BJ (cell line): ENCODE measurements at regions not wholly inside any gene's neighbourhood (a gene's known extent, or its start where the extent isn't known, plus 50 kb on each side); places are given as distances from the start of the nearest gene placed in this dataset.

Experiments used
- CTCF ChIA-PET: fragments of 350-600 bp; formaldehyde crosslinking; extraction: SDS; loops from one replicate; lab custom pipeline; 2021; ENCODE audit warnings: antibody characterized with exemption, inconsistent platforms; lab: Yijun Ruan, JAX
- POLR2A ChIA-PET: fragments of 300-600 bp; sonication (Branson Sonifier 250); formaldehyde crosslinking; extraction: SDS; loops from one replicate; lab custom pipeline; 2021; ENCODE audit warnings: antibody characterized with exemption; lab: Charles Lee
- DNase-seq: peaks from one replicate; pipeline ENCODE4 v3.0.0-alpha.2; 2011; ENCODE audit warnings: low read depth
- H3K27me3 ChIP-seq: 2 replicates; pipeline ENCODE4 v1.6.0; 2011; ENCODE audit warnings: low read length; ENCODE audit not compliant: control insufficient read depth, insufficient read depth
- H3K36me3 ChIP-seq: 2 replicates; pipeline ENCODE4 v1.5.1; 2011; ENCODE audit warnings: low read length; ENCODE audit not compliant: control insufficient read depth, insufficient read depth
- H3K4me3 ChIP-seq: 2 replicates; pipeline ENCODE4 v1.5.1; 2011; ENCODE audit warnings: low read depth, mild to moderate bottlenecking, control low read depth, low read length
- TF ChIP-seq, protein P1 (sequence below): IDR thresholded peaks from 2 replicates; pipeline ENCODE4 v1.5.1; 2011; ENCODE audit warnings: low read depth, mild to moderate bottlenecking, control low read depth, inconsistent platforms, low read length, moderate library complexity; ENCODE audit not compliant: insufficient read depth

DNA sequence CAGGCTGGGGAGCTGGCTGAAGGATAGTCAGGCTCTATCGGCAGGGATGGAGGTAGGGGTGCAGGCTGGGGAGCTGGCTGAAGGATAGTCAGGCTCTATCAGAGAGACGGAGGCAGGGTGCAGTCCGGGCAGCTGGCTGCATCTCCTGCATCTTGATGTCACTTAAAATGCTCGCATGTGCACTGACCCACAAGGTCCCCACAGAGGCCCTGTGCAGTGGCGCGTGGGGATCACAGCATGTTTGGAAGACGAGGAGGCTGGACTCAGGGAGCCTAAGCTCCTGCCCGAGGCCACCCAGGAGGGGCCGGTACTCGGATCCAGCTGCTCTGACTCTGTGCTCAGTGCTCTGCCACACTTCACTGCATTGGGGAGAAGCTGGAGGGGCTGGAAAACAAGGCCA is 189.0 kb upstream of the HDAC4 start:
- TF ChIP-seq, protein P1, sequence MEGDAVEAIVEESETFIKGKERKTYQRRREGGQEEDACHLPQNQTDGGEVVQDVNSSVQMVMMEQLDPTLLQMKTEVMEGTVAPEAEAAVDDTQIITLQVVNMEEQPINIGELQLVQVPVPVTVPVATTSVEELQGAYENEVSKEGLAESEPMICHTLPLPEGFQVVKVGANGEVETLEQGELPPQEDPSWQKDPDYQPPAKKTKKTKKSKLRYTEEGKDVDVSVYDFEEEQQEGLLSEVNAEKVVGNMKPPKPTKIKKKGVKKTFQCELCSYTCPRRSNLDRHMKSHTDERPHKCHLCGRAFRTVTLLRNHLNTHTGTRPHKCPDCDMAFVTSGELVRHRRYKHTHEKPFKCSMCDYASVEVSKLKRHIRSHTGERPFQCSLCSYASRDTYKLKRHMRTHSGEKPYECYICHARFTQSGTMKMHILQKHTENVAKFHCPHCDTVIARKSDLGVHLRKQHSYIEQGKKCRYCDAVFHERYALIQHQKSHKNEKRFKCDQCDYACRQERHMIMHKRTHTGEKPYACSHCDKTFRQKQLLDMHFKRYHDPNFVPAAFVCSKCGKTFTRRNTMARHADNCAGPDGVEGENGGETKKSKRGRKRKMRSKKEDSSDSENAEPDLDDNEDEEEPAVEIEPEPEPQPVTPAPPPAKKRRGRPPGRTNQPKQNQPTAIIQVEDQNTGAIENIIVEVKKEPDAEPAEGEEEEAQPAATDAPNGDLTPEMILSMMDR: no peak
- ChIA-PET CTCF (interaction anchor here (1.3 kb wide), 1 partner anchor 23 kb away, joined by 3 read pairs; no protein-coding TSS in a partner anchor), POLR2A (no interaction called here)
- DNase-seq: no peak
- Histone ChIP-seq H3K27me3 (no peaks in the 10 kb centered on the region), H3K36me3 (no peaks in the 10 kb centered on the region), H3K4me3 (no peak overlapping the region)

DNA sequence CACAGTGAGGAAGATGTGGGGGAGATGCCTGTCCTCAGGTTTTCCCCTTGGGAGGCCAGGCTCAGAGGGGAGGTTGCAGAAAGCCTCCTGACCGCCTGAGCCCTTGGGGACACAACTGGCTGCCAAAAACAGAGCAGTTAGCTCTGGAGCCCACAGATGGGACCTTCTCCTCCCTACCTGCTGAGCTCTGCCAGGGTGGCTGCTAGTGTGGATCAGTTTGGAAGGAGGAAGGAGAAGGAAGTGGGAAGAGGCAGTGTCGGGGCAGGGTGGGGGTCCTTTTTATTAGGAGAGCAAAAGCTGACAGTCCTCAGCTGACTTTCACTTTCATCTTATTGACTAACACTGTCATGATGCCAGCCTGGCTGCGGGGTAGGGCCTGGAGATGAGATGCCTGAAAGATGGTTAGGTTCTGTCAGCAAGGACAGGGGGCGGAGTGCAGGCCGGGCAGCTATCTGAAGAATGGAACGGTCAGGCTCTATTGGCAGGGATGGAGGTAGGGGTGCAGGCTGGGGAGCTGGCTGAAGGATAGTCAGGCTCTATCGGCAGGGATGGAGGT is 188.5 kb upstream of the HDAC4 start:
- no peaks in the 10 kb centered on the region for H3K27me3 ChIP-seq
- no peak for DNase-seq
- TF ChIP-seq, protein P1: no peak
- POLR2A ChIA-PET: no interaction called here
- H3K4me3 ChIP-seq: no peak overlapping the region
- H3K36me3 ChIP-seq: no peaks in the 10 kb centered on the region
- CTCF ChIA-PET: interaction anchor here (1.3 kb wide), 1 partner anchor 23 kb away, joined by 3 read pairs; no protein-coding TSS in a partner anchor

DNA sequence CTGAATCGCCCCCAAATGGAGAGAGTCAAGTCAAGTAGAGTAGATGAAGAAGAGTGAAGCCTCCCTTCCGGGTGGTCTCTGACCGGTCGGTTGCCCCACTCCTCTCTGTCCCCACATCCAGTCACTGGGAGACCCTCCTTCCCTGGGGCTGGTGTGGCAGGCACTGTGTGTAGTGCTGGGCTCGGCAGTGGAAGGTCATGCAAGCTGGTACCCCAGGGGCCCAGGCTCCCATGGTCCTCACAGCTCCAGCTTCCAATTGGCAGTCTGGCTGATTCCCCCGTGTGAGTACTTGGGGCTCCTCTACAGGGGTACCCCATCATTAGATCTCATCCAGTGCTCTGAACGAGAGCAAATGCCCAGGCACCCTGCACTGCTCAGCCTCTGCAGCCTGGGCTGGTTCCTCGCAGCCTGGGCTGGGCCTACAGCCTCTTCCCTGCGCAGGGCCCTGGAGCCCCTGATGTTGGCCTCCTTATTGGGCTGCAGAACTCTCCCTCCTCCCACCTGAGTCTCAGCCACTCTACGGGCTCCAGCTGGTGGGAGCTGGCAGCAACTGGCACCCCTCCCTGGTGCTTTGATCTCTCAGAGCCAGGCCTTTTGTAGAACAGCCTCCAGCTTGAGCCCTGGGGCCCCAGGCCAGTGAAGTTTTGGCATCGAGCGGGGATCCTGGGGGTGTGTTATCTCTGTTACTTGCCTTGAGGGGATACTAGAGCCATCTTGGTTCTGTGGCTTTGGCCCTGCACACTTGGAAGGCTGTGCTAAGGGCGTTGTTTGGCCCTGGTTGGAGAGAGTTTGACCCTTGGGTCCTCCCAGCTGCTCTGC is 187.8 kb upstream of the HDAC4 start:
- ChIA-PET POLR2A (no interaction called here), CTCF (interaction anchor here (1.3 kb wide), 1 partner anchor 24 kb away, joined by 3 read pairs; no protein-coding TSS in a partner anchor)
- Histone ChIP-seq H3K36me3 (no peaks in the 10 kb centered on the region), H3K4me3 (no peak overlapping the region), H3K27me3 (no peaks in the 10 kb centered on the region)
- DNase-seq: no peak
- TF ChIP-seq, protein P1: no peak

DNA sequence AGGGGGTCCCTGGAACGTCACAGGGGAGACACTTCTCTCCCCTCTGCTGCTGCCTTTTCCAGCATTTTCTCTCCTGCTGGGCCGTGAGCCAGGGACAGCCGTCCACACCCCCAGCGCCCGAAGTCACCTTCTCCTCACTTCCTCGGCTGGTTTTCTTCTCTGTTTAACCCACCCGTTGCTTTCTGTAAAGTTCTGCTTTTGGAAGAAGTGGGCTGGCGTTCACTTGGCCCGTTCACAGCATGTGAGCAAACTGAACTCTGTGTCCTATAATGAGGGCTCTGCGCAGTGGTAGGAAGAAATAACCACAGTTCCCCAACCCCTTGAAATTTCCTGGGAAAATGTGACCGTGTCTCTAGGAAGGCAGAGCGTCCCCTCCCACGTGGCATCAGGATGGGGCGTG is 187.0 kb upstream of the HDAC4 start:
- no peak for DNase-seq
- POLR2A ChIA-PET: no interaction called here
- H3K27me3 ChIP-seq: no peaks in the 10 kb centered on the region
- CTCF ChIA-PET: no interaction called here
- no peak overlapping the region for H3K4me3 ChIP-seq
- no peaks in the 10 kb centered on the region for H3K36me3 ChIP-seq
- TF ChIP-seq, protein P1: no peak

DNA sequence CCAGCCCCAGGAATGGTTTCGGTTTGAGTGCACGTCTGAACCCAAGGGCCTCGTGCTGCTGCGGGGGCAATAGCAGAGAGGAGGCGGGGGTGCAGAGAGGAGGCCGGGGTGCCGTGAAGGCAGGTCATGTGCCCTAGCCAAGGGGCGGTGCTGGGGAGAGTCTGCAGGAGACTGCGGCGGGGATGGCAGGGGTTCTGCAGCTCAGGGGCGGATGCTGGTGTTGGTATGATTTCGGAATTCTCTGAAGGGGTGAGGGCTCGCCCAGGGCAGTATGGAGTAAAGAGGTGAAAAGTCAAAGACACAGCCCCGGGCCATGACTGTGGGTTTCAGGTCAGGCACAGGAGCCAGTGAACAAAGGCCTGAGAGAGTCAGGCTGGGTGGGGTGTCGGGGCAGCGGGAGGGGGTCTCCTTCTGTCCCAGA is 186.5 kb upstream of the HDAC4 start:
- ChIA-PET CTCF (no interaction called here), POLR2A (no interaction called here)
- no peaks in the 10 kb centered on the region for H3K36me3 ChIP-seq
- DNase-seq: no peak
- no peaks in the 10 kb centered on the region for H3K27me3 ChIP-seq
- TF ChIP-seq, protein P1: no peak
- H3K4me3 ChIP-seq: no peak overlapping the region
